ENCODE measurements at regions not wholly inside any gene's neighbourhood (a gene's known extent, or its start where the extent isn't known, plus 50 kb on each side); places are given as distances from the start of the nearest gene placed in this dataset.
"Not testable (repeated sequence)": the region's sequence is repeated elsewhere in the genome, so short reads cannot be mapped to it uniquely, and the experiment has no call there.

DNA sequence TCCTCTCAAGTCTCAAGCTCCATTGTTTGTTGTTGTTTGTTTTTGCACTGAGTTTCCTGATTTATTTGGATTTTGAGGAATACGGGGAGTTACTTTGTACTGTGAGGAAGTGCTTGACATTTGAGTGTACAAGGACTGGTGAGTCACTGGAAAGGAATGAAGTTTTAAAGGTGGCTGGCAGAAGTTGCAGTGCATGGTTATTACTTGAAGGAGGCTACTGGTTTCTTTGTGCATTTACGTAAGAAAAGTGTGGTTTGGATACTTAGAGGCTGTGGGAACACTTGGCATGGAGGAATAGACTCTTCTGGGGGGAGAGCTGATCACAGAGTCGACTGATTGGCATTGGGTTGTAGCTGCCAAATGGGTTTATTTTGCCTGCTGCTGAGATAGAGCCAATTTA is 919.0 kb downstream of the TAF11L14 start:
- no peak for DNase-seq (ENCODE audit: low spot score)

DNA sequence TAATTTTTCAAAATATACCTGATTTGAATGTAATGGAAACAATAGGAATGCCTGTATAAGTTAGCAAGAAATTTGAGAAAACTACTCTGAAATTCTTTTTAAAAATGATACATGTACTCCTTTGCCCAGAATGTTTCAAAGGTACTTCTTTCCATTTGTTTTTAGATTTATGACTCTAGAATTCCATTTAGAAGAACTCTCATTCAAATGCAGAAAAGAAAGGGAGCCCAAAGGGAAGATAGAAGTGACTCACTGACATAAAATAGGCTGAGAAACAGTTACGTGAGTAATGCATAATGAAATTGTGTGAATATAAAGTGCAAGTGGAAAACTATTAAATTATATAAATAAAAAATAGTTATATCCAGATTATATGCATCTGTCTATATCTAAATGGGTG is 926.3 kb downstream of the TAF11L14 start:
- no peak for DNase-seq (ENCODE audit: low spot score)

- DNase-seq (ENCODE audit: low spot score) = no peak
Observed at GRCh38 chr5:18563853-18564252, 929.6 kb downstream of the TAF11L14 start.

DNA sequence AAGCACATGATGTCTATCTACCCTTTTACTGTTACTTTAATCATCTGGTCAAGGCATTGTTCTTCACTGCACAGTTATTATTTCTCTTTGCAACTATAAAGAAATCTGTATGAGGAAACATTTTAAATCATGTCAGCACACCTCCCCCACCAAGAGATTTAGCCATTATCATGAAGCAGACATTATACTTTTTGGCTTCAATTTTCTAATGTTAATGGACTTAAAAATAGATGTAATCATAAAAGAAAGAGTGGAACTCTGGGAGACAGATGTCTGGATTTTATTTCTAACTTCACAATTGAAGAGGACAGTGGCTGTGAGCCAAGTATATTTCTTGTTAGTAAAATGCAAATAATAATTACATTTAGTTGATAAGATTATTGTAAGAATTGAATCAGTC is 932.4 kb downstream of the TAF11L14 start:
- DNase-seq (ENCODE audit: low spot score) = no peak

GRCh38 chr5:18576586-18576985 is 942.3 kb downstream of the TAF11L14 start:
- DNase-seq (ENCODE audit: low spot score) = no peak

GRCh38 chr5:18601185-18601584 is 966.9 kb downstream of the TAF11L14 start:
- DNase-seq (ENCODE audit: low spot score) = no peak

DNA sequence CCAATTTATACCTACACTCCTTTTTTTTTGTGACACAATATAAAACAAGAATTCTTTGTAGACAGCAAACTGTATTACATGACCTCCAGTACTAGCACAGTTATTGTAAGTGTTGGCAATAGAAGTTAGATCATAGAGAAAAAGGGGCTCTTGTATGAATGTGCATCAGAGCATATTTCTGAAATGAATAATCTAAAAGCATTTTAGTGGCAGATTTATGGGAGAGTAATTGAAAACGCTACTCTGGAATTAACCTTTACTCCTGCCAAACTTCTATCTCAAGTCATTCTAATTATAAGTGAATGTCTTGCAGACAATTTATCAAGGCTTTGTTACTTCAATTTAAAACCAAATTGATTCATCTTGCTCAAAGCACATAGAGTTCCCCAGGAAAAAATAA is 968.1 kb downstream of the TAF11L14 start:
- DNase-seq (ENCODE audit: low spot score) = no peak

DNA sequence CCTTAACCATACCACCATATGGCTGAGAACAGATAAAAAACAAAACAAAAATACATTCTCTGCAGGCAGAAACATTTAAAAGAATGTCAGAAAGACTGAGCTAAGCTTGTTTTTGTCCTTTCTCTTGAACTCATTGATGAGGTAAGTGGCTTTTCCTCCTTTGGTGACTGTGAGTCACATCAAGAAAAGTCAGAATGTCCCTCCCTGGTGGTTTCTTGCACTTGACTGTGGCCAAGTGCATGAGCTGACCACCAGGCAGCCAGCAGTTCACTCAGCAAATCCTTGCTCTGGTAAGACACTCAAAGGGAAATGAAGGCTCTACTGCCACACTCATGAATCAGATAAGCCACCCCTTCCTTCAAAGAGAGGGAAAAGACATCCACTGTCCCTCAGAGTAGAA is 970.9 kb downstream of the TAF11L14 start:
- no peak for DNase-seq (ENCODE audit: low spot score)

DNA sequence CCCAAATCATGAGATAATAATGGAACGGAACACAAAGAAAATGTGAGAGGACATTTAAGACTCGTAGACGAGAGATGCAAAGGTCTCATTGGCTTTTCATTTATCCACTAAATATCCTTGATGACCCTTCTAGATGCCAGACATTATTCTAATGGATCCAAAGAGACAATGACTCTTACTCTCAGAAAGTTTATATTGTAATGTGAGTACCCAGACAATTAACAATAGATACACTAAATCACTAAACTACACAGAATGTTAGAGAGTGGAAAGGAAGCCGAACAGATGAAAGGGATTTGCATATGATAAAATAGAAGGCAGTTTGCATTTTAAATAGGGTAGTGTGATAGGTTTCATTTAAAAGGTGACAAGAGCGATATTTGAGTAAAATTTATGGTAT is 973.3 kb downstream of the TAF11L14 start:
- DNase-seq (ENCODE audit: low spot score) = no peak

- DNase-seq (ENCODE audit: low spot score) = not testable (repeated sequence)
Observed at GRCh38 chr5:18617191-18617590, 982.9 kb downstream of the TAF11L14 start.

DNA sequence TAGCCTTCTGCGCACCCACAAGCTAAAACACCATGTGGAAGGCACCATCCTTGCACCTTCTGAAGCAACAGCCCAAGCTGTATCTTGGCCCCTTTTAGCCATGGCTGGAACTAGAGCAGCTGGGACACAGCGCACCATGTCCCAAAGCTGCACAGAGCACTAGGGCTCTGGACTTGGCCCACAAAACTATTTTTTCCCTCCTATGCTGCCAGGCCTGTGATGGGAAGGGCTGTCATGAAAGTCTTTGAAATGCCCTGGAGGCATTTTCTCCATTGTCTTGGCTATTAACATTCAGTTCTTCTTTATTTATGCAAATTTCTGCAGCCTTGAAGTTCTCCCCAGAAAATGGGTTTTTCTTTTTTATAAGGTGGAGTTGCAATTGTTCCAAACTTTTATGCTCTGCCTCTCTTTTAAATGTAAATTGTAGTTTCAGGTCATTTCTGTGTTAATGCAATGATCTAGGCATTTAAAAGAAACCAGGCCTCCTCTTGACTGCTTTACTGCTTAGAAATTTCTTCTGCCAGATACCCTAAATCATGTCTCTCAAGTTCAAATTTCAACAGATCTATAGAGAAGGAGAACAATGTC is 996.3 kb downstream of the TAF11L14 start:
- DNase-seq (ENCODE audit: low spot score) = no peak

- DNase-seq (ENCODE audit: low spot score) = no peak
Observed at GRCh38 chr5:18652404-18653215, 1018.4 kb downstream of the TAF11L14 start.

GRCh38 chr5:18653216-18653752 is 1019.0 kb downstream of the TAF11L14 start:
- DNase-seq (ENCODE audit: low spot score) = no peak

- DNase-seq (ENCODE audit: low spot score) = no peak
Observed at GRCh38 chr5:18660511-18660910, 1026.3 kb downstream of the TAF11L14 start.

GRCh38 chr5:18662231-18662630 is 1028.0 kb downstream of the TAF11L14 start:
- DNase-seq (ENCODE audit: low spot score) = no peak

DNA sequence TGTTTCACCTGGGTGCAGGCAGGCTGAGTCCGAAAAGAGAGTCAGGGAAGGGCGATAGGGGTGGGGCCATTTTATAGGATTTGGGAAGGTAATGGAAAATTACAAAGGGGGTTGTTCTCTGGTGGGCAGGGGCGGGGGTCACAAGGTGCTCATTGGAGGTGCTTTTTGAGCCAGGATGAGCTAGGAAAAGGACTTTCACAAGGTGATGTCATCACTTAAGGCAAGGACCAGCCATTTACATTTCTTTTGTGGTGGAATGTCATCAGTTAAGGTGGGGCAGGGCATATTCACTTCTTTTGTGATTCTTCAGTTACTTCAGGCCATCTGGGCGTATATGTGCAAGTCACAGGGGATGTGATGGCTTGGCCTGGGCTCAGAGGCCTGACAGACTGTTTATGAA is 1040.0 kb downstream of the TAF11L14 start:
- not testable (repeated sequence) for DNase-seq (ENCODE audit: low spot score)

DNA sequence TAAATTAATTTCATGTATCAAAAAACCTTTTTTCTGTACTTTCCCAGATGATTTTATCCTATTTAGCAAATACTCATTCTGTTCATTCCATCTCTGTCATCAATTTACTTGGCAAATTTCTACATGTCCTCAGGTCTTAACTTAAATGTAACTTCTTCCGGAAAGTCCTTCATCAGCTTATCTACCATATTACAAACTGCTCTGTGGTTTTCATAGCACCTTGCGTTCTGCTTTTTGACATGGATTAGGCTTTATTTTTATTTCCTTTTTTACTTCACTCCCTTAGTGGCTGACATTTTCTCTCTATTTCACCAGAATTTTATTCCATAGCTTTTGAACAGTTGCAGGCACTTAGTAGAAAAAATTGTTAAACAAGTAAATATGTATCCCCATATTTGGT is 1040.8 kb downstream of the TAF11L14 start:
- DNase-seq (ENCODE audit: low spot score) = no peak

DNA sequence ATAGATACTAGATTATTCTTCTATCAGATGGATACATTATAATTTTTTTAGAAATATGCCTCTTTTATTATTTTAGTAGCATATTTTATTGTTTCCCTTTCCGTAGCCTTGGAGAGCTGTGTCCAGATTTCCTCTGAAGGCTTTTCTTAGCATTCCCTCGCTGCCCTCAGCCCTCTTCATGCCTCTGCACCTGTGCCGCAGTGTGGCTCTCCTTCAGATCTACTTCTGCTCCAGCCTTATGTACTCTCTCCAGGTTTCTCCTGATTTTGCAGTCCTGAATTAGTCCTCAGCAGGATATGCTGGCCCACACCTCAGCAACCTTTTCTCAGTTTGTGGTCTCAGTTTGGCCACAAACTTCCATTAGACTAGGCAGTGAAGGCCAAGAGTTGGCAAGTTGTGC is 1052.0 kb downstream of the TAF11L14 start:
- no peak for DNase-seq (ENCODE audit: low spot score)

DNA sequence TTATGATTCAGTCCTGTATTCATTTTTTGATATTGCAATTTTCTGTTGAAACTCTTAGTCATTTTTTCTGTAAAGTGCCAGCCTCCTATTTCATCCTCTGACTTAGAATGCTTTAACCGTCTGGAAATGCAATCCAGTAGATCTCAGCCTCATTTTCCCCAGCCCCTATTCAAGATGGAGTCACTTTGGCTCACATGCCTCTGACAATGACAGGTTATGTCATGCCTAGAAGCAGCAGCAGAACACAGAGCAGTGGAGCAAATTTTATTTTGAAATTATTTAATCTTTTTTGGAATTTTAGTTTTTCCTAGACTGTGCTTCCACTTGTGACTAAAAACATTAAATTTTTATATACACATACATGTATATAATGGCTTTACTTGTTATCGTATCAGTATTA is 1053.2 kb downstream of the TAF11L14 start:
- no peak for DNase-seq (ENCODE audit: low spot score)

DNA sequence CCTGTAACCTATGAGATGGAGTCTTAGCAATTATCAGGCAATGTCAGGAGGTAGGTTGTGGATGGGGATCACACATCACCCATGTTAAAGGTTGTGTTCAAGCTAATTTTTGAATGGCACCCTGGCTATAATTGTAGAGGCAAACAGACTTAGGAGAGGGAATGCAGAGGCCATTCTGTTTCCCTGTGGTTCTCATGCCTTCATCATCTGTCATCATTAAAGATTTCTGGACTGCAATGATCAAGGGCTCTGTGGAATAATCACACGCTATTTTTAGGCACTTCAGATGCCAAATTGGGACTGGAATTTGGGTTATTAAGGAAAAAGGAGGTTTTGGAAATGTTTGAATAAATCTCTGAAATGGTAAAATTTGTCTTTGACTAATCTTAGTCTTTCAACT is 1065.4 kb downstream of the TAF11L14 start:
- no peak for DNase-seq (ENCODE audit: low spot score)

DNA sequence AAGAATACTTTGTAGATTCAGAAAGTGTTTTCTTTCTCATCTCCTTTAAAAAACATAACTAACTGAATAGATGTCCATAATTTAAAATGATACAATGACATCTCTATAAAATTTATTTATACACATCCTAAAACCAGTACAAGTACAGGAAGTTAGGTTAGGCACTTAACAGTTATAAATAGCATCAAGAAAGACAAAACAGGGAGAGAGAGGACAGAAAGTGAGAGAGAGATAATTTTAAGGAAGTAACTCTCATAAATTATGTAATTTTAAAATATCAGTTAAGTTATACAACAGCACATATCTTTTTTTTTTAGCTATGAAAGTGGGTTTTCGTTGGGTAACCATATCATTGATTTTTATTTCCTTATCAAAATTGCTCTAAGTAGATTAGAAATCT is 1068.6 kb downstream of the TAF11L14 start:
- DNase-seq (ENCODE audit: low spot score) = no peak

GRCh38 chr5:18712936-18713485 is 1078.8 kb downstream of the TAF11L14 start:
- DNase-seq (ENCODE audit: low spot score) = no peak

GRCh38 chr5:18720002-18720401 is 1085.7 kb downstream of the TAF11L14 start:
- no peak for DNase-seq (ENCODE audit: low spot score)

All from CD4-positive, alpha-beta T cell treated with Interleukin-15 for 4 hours (primary cell).